Keratinocyte (primary cell): ENCODE measurements at regions not wholly inside any gene's neighbourhood (a gene's known extent, or its start where the extent isn't known, plus 50 kb on each side); places are given as distances from the start of the nearest gene placed in this dataset.

ENCODE experiments used
- DNase-seq: peaks from one replicate; pipeline ENCODE4 v3.0.0-alpha.2; 2011; ENCODE audit warnings: low read depth, missing footprints, low spot score
- FAIRE-seq: peaks from 2 replicates; lab custom pipeline; 2011; peaks lifted over from hg19 to GRCh38; lab: Jason Lieb, UNC
- H2AFZ ChIP-seq: 2 replicates; pipeline ENCODE4 v1.6.0; 2012; ENCODE audit warnings: low read length, control low read depth, inconsistent platforms; ENCODE audit not compliant: control insufficient read depth
- H3K27ac ChIP-seq: 2 replicates; pipeline ENCODE4 v1.5.1; 2011; ENCODE audit warnings: low read length; ENCODE audit not compliant: control insufficient read depth, insufficient read depth
- H3K27me3 ChIP-seq: 3 replicates; pipeline ENCODE4 v1.6.0; 2011; ENCODE audit warnings: low read length; ENCODE audit not compliant: control insufficient read depth, insufficient read depth; ENCODE audit errors: extremely low read depth
- H3K36me3 ChIP-seq, 2 experiments: 2 replicates in 1 of 2; 3 replicates in 1 of 2; pipeline ENCODE4 v1.5.1; 2011; ENCODE audit warnings: low read length in 2 of 2, mild to moderate bottlenecking in 1 of 2; ENCODE audit not compliant: control insufficient read depth in 2 of 2, insufficient read depth in 2 of 2; ENCODE audit errors: extremely low read depth in 1 of 2
- H3K4me1 ChIP-seq: 3 replicates; pipeline ENCODE4 v1.5.1; 2011; ENCODE audit warnings: low read length; ENCODE audit not compliant: control insufficient read depth, insufficient read depth; ENCODE audit errors: extremely low read depth
- H3K4me2 ChIP-seq: 3 replicates; pipeline ENCODE4 v1.6.0; 2011; ENCODE audit warnings: low read depth, low read length; ENCODE audit not compliant: control insufficient read depth, insufficient read depth; ENCODE audit errors: extremely low read depth
- H3K4me3 ChIP-seq, 3 experiments: fragments of 200-600 bp in 1 of 3; sonication (generic) in 1 of 3; 2 replicates in 2 of 3; 3 replicates in 1 of 3; pipeline ENCODE4 v1.5.1; 2011 to 2016; ENCODE audit warnings: low read length in 3 of 3, mild to moderate bottlenecking in 3 of 3, control low read depth in 2 of 3, inconsistent platforms in 1 of 3, low read depth in 1 of 3, mixed read lengths in 1 of 3, mixed run types in 1 of 3, moderate library complexity in 1 of 3; ENCODE audit not compliant: control insufficient read depth in 2 of 3, insufficient read depth in 2 of 3; ENCODE audit errors: extremely low read depth in 1 of 3
- H3K79me2 ChIP-seq: 2 replicates; pipeline ENCODE4 v1.6.0; 2012; ENCODE audit warnings: low read length; ENCODE audit not compliant: control insufficient read depth, insufficient read depth
- H3K9ac ChIP-seq: 3 replicates; pipeline ENCODE4 v1.6.0; 2011; ENCODE audit warnings: low read length; ENCODE audit not compliant: control insufficient read depth, insufficient read depth; ENCODE audit errors: extremely low read depth
- H3K9me1 ChIP-seq: 3 replicates; pipeline ENCODE4 v1.6.0; 2011; ENCODE audit warnings: low read length; ENCODE audit not compliant: control insufficient read depth, insufficient read depth; ENCODE audit errors: extremely low read depth
- H3K9me3 ChIP-seq: 2 replicates; pipeline ENCODE4 v1.5.1; 2012; ENCODE audit warnings: low read depth, low read length; ENCODE audit not compliant: control insufficient read depth
- H4K20me1 ChIP-seq: 3 replicates; pipeline ENCODE4 v1.6.0; 2011; ENCODE audit warnings: low read length; ENCODE audit not compliant: control insufficient read depth, insufficient read depth; ENCODE audit errors: extremely low read depth
- EZH2 ChIP-seq: IDR thresholded peaks from one replicate; pipeline ENCODE4 v1.6.1; 2012; ENCODE audit warnings: inconsistent platforms, mild to moderate bottlenecking, low read length, moderate library complexity
- dilution Hi-C: fragments of 300-500 bp; cut with MboI; formaldehyde crosslinking; loops from one replicate; pipeline ENCODE4 v1.7.0; 2020; ENCODE audit warnings: low sequenced_read_pairs; ENCODE audit not compliant: extremely low pct_ligation_motif_present
- TF ChIP-seq, protein P1 (sequence below), 3 experiments: IDR thresholded peaks in 1 of 3; conservative IDR thresholded peaks in 1 of 3; optimal IDR thresholded peaks in 1 of 3; 2 replicates in 2 of 3; 3 replicates in 1 of 3; pipeline versions ENCODE3 to v1.5.1; 2011; ENCODE audit warnings: low read length in 3 of 3, mild to moderate bottlenecking in 3 of 3, moderate library complexity in 2 of 3, control low read depth in 1 of 3, inconsistent platforms in 1 of 3; ENCODE audit not compliant: insufficient read depth in 2 of 3; ENCODE audit errors: extremely low read depth in 1 of 3

DNA sequence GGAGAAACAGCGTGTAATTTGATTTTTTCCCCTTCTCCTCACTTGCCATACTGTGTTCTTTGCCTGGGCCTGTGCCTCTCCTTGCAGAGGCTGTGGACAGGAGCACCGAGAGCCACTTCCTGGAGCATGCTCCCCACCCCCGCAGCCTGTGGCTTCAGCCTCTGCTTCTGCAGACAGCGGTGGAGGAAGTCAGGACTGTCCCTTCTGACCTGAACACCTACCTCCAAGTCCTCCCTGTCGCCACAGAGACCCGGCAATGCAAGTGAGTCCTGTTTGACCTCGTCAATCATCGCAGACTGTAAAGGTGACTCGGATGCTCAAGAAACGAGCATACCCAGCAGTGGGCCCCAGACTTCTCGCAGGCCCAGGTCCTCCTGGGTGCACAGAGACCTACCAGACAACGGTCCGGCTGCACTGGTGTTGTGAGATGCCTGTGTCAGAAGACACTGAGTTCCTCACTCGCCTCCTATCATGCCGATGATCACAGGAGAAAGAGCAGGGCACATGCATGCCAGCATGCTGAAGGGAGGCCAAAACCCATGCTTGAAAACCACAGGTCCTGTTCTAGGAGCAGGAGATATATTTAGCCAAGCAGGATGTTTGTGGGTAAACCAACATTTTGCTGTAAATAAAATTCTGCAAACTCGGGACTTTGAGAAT, 198.8 kb downstream of the AUH start:
- peaks cover 8% of the 10 kb centered on the region for H3K27me3 ChIP-seq
- no peaks in the 10 kb centered on the region for H3K9me3 ChIP-seq
- no peak overlapping the region for H3K4me3 ChIP-seq
- no peaks in the 10 kb centered on the region for H3K36me3 ChIP-seq
- H3K9me1 ChIP-seq = no peaks in the 10 kb centered on the region
- no peak overlapping the region for H3K9ac ChIP-seq
- H3K27ac ChIP-seq = no peak overlapping the region
- FAIRE-seq = peak; percentile 51
- peaks cover 39% of the 10 kb centered on the region for H3K4me1 ChIP-seq
- TF ChIP-seq, protein P1, sequence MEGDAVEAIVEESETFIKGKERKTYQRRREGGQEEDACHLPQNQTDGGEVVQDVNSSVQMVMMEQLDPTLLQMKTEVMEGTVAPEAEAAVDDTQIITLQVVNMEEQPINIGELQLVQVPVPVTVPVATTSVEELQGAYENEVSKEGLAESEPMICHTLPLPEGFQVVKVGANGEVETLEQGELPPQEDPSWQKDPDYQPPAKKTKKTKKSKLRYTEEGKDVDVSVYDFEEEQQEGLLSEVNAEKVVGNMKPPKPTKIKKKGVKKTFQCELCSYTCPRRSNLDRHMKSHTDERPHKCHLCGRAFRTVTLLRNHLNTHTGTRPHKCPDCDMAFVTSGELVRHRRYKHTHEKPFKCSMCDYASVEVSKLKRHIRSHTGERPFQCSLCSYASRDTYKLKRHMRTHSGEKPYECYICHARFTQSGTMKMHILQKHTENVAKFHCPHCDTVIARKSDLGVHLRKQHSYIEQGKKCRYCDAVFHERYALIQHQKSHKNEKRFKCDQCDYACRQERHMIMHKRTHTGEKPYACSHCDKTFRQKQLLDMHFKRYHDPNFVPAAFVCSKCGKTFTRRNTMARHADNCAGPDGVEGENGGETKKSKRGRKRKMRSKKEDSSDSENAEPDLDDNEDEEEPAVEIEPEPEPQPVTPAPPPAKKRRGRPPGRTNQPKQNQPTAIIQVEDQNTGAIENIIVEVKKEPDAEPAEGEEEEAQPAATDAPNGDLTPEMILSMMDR (optimal IDR thresholded peaks at IDR 0.05 in 1 of 3, IDR thresholded peaks at IDR 0.05 in 1 of 3, conservative IDR thresholded peaks at IDR 0.05 in 1 of 3; ENCODE audit: extremely low read depth in 1 of 3, insufficient read depth in 2 of 3, low read length in 3 of 3) = no peak
- TF ChIP-seq EZH2 = no peak
- dilution Hi-C loops = no loop called here
- no peaks in the 10 kb centered on the region for H3K79me2 ChIP-seq
- peak overlapping the region; percentile 11 for H3K4me2 ChIP-seq
- no peak overlapping the region for H2AFZ ChIP-seq
- no peaks in the 10 kb centered on the region for H4K20me1 ChIP-seq
- DNase-seq = no peak

DNA sequence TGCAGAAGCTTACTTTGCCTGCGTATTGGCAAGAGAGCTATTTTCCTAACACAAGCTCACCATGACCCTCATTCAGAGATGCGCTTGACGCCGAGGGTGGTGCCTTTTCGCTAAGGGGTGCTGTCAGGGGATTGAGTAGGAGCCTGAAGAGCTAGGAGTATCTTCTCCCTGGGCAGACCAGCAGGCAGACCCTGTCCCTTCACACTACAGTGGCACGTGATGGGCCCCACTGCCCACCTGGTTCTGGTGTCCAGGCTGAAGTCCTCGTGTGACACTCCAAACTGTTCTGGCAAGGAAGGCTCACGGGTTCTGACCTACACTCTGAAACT, 198.3 kb downstream of the AUH start:
- Histone ChIP-seq H3K36me3 (no peaks in the 10 kb centered on the region), H4K20me1 (no peaks in the 10 kb centered on the region), H3K4me1 (peaks cover 39% of the 10 kb centered on the region), H3K79me2 (no peaks in the 10 kb centered on the region), H3K4me3 (no peak overlapping the region), H3K27me3 (peaks cover 8% of the 10 kb centered on the region), H2AFZ (no peak overlapping the region), H3K27ac (no peak overlapping the region), H3K9me3 (no peaks in the 10 kb centered on the region), H3K4me2 (no peak overlapping the region), H3K9ac (no peak overlapping the region), H3K9me1 (no peaks in the 10 kb centered on the region)
- DNase-seq = no peak
- dilution Hi-C loops = no loop called here
- TF ChIP-seq, protein P1 (optimal IDR thresholded peaks at IDR 0.05 in 1 of 3, IDR thresholded peaks at IDR 0.05 in 1 of 3, conservative IDR thresholded peaks at IDR 0.05 in 1 of 3; ENCODE audit: extremely low read depth in 1 of 3, insufficient read depth in 2 of 3, low read length in 3 of 3) = no peak
- no peak for TF ChIP-seq EZH2
- FAIRE-seq = peak; percentile 29
